Hepatocyte (in vitro differentiated cells): ENCODE measurements at regions not wholly inside any gene's neighbourhood (a gene's known extent, or its start where the extent isn't known, plus 50 kb on each side); places are given as distances from the start of the nearest gene placed in this dataset.
"Not testable (repeated sequence)": the region's sequence is repeated elsewhere in the genome, so short reads cannot be mapped to it uniquely, and the experiment has no call there.

ENCODE experiments used
- DNase-seq: peaks from one replicate; pipeline ENCODE4 v3.0.0-alpha.2; 2016; ENCODE audit warnings: low spot score
- H2AFZ ChIP-seq: fragments of 200-600 bp; sonication (generic); 2 replicates; pipeline ENCODE4 v1.6.0; 2016; ENCODE audit warnings: antibody characterized with exemption, mild to moderate bottlenecking
- H3K27ac ChIP-seq: fragments of 200-600 bp; sonication (generic); 2 replicates; pipeline ENCODE4 v1.5.1; 2016; ENCODE audit warnings: mild to moderate bottlenecking
- H3K27me3 ChIP-seq: fragments of 200-600 bp; sonication (generic); 2 replicates; pipeline ENCODE4 v1.6.1; 2016
- H3K36me3 ChIP-seq: fragments of 200-600 bp; sonication (generic); replicated peaks from 2 replicates; pipeline ENCODE4 v1.5.1; 2016; ENCODE audit warnings: low read depth; ENCODE audit not compliant: insufficient read depth
- H3K4me1 ChIP-seq: fragments of 200-600 bp; sonication (generic); 2 replicates; pipeline ENCODE4 v1.5.1; 2016; ENCODE audit warnings: mild to moderate bottlenecking, moderate library complexity; ENCODE audit not compliant: insufficient read depth
- H3K4me2 ChIP-seq: fragments of 200-600 bp; sonication (generic); 2 replicates; pipeline ENCODE4 v1.6.0; 2016
- H3K4me3 ChIP-seq: fragments of 200-600 bp; sonication (generic); 2 replicates; pipeline ENCODE4 v1.5.1; 2016; ENCODE audit warnings: mild to moderate bottlenecking
- H3K79me2 ChIP-seq: fragments of 200-600 bp; sonication (generic); 2 replicates; pipeline ENCODE4 v1.6.0; 2017; ENCODE audit warnings: mild to moderate bottlenecking
- H3K9me2 ChIP-seq: fragments of 200-600 bp; sonication (generic); replicated peaks from 2 replicates; pipeline ENCODE4 v1.6.0; 2017; ENCODE audit warnings: mild to moderate bottlenecking; ENCODE audit not compliant: insufficient read depth
- H3K9me3 ChIP-seq: fragments of 200-600 bp; sonication (generic); 2 replicates; pipeline ENCODE4 v1.5.1; 2016; ENCODE audit warnings: low read depth, mild to moderate bottlenecking
- H4K20me1 ChIP-seq: fragments of 200-600 bp; sonication (generic); 2 replicates; pipeline ENCODE4 v1.6.0; 2016; ENCODE audit warnings: mild to moderate bottlenecking; ENCODE audit not compliant: insufficient read depth, poor library complexity, severe bottlenecking
- CTCF ChIP-seq: fragments of 200-600 bp; sonication (generic); IDR thresholded peaks from 2 replicates; pipeline ENCODE4 v1.5.1; 2016; ENCODE audit warnings: antibody characterized with exemption, mild to moderate bottlenecking; ENCODE audit not compliant: poor library complexity
- EZH2 ChIP-seq: fragments of 200-600 bp; sonication (generic); IDR thresholded peaks from 2 replicates; pipeline ENCODE4 v1.6.1; 2016; ENCODE audit warnings: antibody characterized with exemption, mild to moderate bottlenecking, borderline replicate concordance
- EZH2phosphoT487 ChIP-seq: fragments of 200-600 bp; sonication (generic); IDR thresholded peaks from one replicate; pipeline ENCODE4 v1.6.1; 2018; ENCODE audit warnings: antibody characterized with exemption, mild to moderate bottlenecking, low read depth, moderate library complexity; ENCODE audit not compliant: unreplicated experiment, severe bottlenecking
- WGBS: methylation state at CpG from one replicate; pipeline ENCODE4 v1.1.6; 2016; ENCODE audit warnings: low lambda C conversion rate; ENCODE audit errors: missing lambda C conversion rate; 5-methylcytosine and 5-hydroxymethylcytosine counted together

- TF ChIP-seq CTCF, result peak; percentile 26
- not testable (repeated sequence) for H4K20me1 ChIP-seq, H3K9me2 ChIP-seq, H3K36me3 ChIP-seq, H3K4me3 ChIP-seq, H2AFZ ChIP-seq, H3K4me1 ChIP-seq, H3K79me2 ChIP-seq, H3K9me3 ChIP-seq
- 8% methylated on average over 2 of the region's 2 CpGs for WGBS
- peak overlapping the region; percentile 51 for H3K27ac ChIP-seq
- peak overlapping the region; percentile 6 for H3K4me2 ChIP-seq
- peak; percentile 62 for DNase-seq
- peaks cover 16% of the 10 kb centered on the region for H3K27me3 ChIP-seq
Measured at GRCh38 chr22:22369219-22369963, 124.8 kb downstream of the VPREB1 start.

- H3K36me3 ChIP-seq, result no peaks in the 10 kb centered on the region
- 81% methylated on average over 4 of the region's 4 CpGs for WGBS
- peaks cover 16% of the 10 kb centered on the region for H3K27me3 ChIP-seq
- no peak for DNase-seq
- no peak overlapping the region for H3K4me2 ChIP-seq
- H3K27ac ChIP-seq, result no peak overlapping the region
- H2AFZ ChIP-seq, result no peak overlapping the region
- H4K20me1 ChIP-seq, result no peaks in the 10 kb centered on the region
- H3K4me3 ChIP-seq, result no peak overlapping the region
- no peaks in the 10 kb centered on the region for H3K79me2 ChIP-seq
- no peak for TF ChIP-seq EZH2phosphoT487
- no peak for TF ChIP-seq CTCF
- TF ChIP-seq EZH2, result no peak
- H3K9me3 ChIP-seq, result no peaks in the 10 kb centered on the region
- no peaks in the 10 kb centered on the region for H3K4me1 ChIP-seq
- no peaks in the 10 kb centered on the region for H3K9me2 ChIP-seq
Measured at GRCh38 chr22:22369964-22370270, 125.3 kb downstream of the VPREB1 start.

- no peaks in the 10 kb centered on the region for H4K20me1 ChIP-seq
- no peak for TF ChIP-seq CTCF
- no peak for TF ChIP-seq EZH2phosphoT487
- no peak for TF ChIP-seq EZH2
- no peak overlapping the region for H3K4me3 ChIP-seq
- H2AFZ ChIP-seq, result no peak overlapping the region
- no peaks in the 10 kb centered on the region for H3K36me3 ChIP-seq
- H3K27ac ChIP-seq, result no peak overlapping the region
- H3K4me2 ChIP-seq, result no peak overlapping the region
- no peaks in the 10 kb centered on the region for H3K9me3 ChIP-seq
- WGBS, result 33% methylated on average over 2 of the region's 2 CpGs
- no peaks in the 10 kb centered on the region for H3K9me2 ChIP-seq
- no peaks in the 10 kb centered on the region for H3K79me2 ChIP-seq
- no peaks in the 10 kb centered on the region for H3K4me1 ChIP-seq
- DNase-seq, result no peak
- peaks cover 15% of the 10 kb centered on the region for H3K27me3 ChIP-seq
Measured at GRCh38 chr22:22371031-22371541, 126.5 kb downstream of the VPREB1 start.

GRCh38 chr22:22372086-22372485 lies 127.5 kb downstream of the VPREB1 start:
- H3K4me2 ChIP-seq, result no peak overlapping the region
- 68% methylated on average over 6 of the region's 6 CpGs for WGBS
- TF ChIP-seq CTCF, result no peak
- TF ChIP-seq EZH2, result no peak
- TF ChIP-seq EZH2phosphoT487, result no peak
- no peak overlapping the region for H3K4me3 ChIP-seq
- H3K79me2 ChIP-seq, result no peaks in the 10 kb centered on the region
- H3K36me3 ChIP-seq, result no peaks in the 10 kb centered on the region
- H3K9me3 ChIP-seq, result no peaks in the 10 kb centered on the region
- peaks cover 17% of the 10 kb centered on the region for H3K27me3 ChIP-seq
- no peaks in the 10 kb centered on the region for H3K9me2 ChIP-seq
- H2AFZ ChIP-seq, result no peak overlapping the region
- H4K20me1 ChIP-seq, result no peaks in the 10 kb centered on the region
- no peaks in the 10 kb centered on the region for H3K4me1 ChIP-seq
- no peak overlapping the region for H3K27ac ChIP-seq
- no peak for DNase-seq
